PC-3 (cell line): ENCODE measurements at regions not wholly inside any gene's neighbourhood (a gene's known extent, or its start where the extent isn't known, plus 50 kb on each side); places are given as distances from the start of the nearest gene placed in this dataset.

ENCODE experiments used
- ATAC-seq: fragments of 200-7000 bp; cut with Tn5 transposase; 2 replicates; pipeline ENCODE4 v1.9.1; 2020; ENCODE audit warnings: mild to moderate bottlenecking, moderate library complexity
- BruUV-seq: library from RNA; stranded (reverse); fragments of 400-500 nt; replicated peaks from 2 replicates; lab custom pipeline; 2021; lab: Mats Ljungman, UMichigan
- CTCF ChIA-PET: fragments of 300-600 bp; sonication (Branson Sonifier 250); formaldehyde crosslinking; loops from one replicate; lab custom pipeline; 2022; ENCODE audit warnings: antibody characterized with exemption; lab: Charles Lee
- POLR2A ChIA-PET: fragments of 300-600 bp; sonication (Branson Sonifier 250); formaldehyde crosslinking; loops from one replicate; lab custom pipeline; 2022; ENCODE audit warnings: antibody characterized with exemption; ENCODE audit not compliant: unreplicated experiment; lab: Charles Lee
- DNase-seq: peaks from one replicate; pipeline ENCODE4 v3.0.0-alpha.2; 2015
- H2AFZ ChIP-seq: fragments of 300-600 bp; sonication (generic); 2 replicates; pipeline ENCODE4 v1.6.0; 2016; ENCODE audit warnings: antibody characterized with exemption, low read length
- H3F3A ChIP-seq: fragments of 300-600 bp; sonication (generic); one replicate; pipeline ENCODE4 v1.6.0; 2017; ENCODE audit warnings: antibody characterized with exemption, low read length, control low read depth, mild to moderate bottlenecking; ENCODE audit not compliant: unreplicated experiment
- H3K27ac ChIP-seq: fragments of 300-600 bp; sonication (generic); 2 replicates; pipeline ENCODE4 v1.5.1; 2016; ENCODE audit warnings: mild to moderate bottlenecking, low read length
- H3K27me3 ChIP-seq: fragments of 300-600 bp; sonication (generic); 2 replicates; pipeline ENCODE4 v1.6.1; 2016; ENCODE audit warnings: low read length, mixed read lengths
- H3K36me3 ChIP-seq: fragments of 300-600 bp; sonication (generic); 2 replicates; pipeline ENCODE4 v1.6.1; 2016; ENCODE audit warnings: low read depth, mixed run types, low read length, mixed read lengths
- H3K4me1 ChIP-seq: fragments of 300-600 bp; sonication (generic); 2 replicates; pipeline ENCODE4 v1.5.1; 2016; ENCODE audit warnings: low read length; ENCODE audit not compliant: insufficient read depth
- H3K4me2 ChIP-seq: fragments of 300-600 bp; sonication (generic); 2 replicates; pipeline ENCODE4 v1.6.0; 2016; ENCODE audit warnings: low read length
- H3K4me3 ChIP-seq: fragments of 300-600 bp; sonication (generic); 2 replicates; pipeline ENCODE4 v1.5.1; 2016; ENCODE audit warnings: mild to moderate bottlenecking, low read length, mixed read lengths
- H3K79me2 ChIP-seq: fragments of 300-600 bp; sonication (generic); 2 replicates; pipeline ENCODE4 v1.6.1; 2017; ENCODE audit warnings: low read length, mixed read lengths
- H3K9ac ChIP-seq: fragments of 300-600 bp; sonication (generic); 2 replicates; pipeline ENCODE4 v1.6.0; 2016; ENCODE audit warnings: mild to moderate bottlenecking, low read length
- H3K9me2 ChIP-seq: fragments of 300-600 bp; sonication (generic); replicated peaks from 2 replicates; pipeline ENCODE4 v1.6.1; 2016; ENCODE audit warnings: mixed run types, low read length, mixed read lengths
- H3K9me3 ChIP-seq: fragments of 300-600 bp; sonication (generic); 2 replicates; pipeline ENCODE4 v1.6.1; 2016; ENCODE audit warnings: low read length, mixed read lengths
- H4K20me1 ChIP-seq: fragments of 300-600 bp; sonication (generic); 2 replicates; pipeline ENCODE4 v1.6.1; 2016; ENCODE audit warnings: low read length, mixed read lengths
- CTCF ChIP-seq: fragments of 300-600 bp; sonication (generic); conservative IDR thresholded peaks from 2 replicates; pipeline ENCODE4 v1.5.1; 2017; ENCODE audit warnings: antibody characterized with exemption, low read depth, mild to moderate bottlenecking, low read length
- EZH2 ChIP-seq: fragments of 300-600 bp; sonication (generic); IDR thresholded peaks from one replicate; pipeline ENCODE4 v1.6.1; 2017; ENCODE audit warnings: antibody characterized with exemption, mild to moderate bottlenecking, low read length; ENCODE audit not compliant: unreplicated experiment
- EZH2phosphoT487 ChIP-seq: fragments of 300-600 bp; sonication (generic); IDR thresholded peaks from 2 replicates; pipeline ENCODE4 v1.6.1; 2018; ENCODE audit warnings: mild to moderate bottlenecking, antibody characterized with exemption, low read length, borderline replicate concordance
- intact Hi-C: fragments of 100-400 bp; cut with micrococcal nuclease; formaldehyde crosslinking; loops from 2 replicates; pipeline ENCODE4 v1.9.0; 2023

- no peaks in the 10 kb centered on the region for H3K27me3 ChIP-seq
- ChIA-PET POLR2A (no interaction called here), CTCF (no interaction called here)
- H3K9ac ChIP-seq = no peak overlapping the region
- no TSS peak for BruUV-seq
- no peaks in the 10 kb centered on the region for H3K36me3 ChIP-seq
- H3K4me1 ChIP-seq = no peaks in the 10 kb centered on the region
- H3K4me2 ChIP-seq = no peak overlapping the region
- no peak overlapping the region for H3K27ac ChIP-seq
- intact Hi-C loops = no loop called here
- no peak for DNase-seq
- H3K9me2 ChIP-seq = no peaks in the 10 kb centered on the region
- no peak for ATAC-seq
- no peaks in the 10 kb centered on the region for H3K79me2 ChIP-seq
- H4K20me1 ChIP-seq = no peaks in the 10 kb centered on the region
- no peak overlapping the region for H3K4me3 ChIP-seq
- H3F3A ChIP-seq = no peaks in the 10 kb centered on the region
- no peak overlapping the region for H2AFZ ChIP-seq
- no peaks in the 10 kb centered on the region for H3K9me3 ChIP-seq
- TF ChIP-seq CTCF = no peak
- no peak for TF ChIP-seq EZH2phosphoT487
- TF ChIP-seq EZH2 = no peak
Observed at GRCh38 chr6:139547804-139548203, 173.4 kb upstream of the CITED2 start.

- intact Hi-C loops = no loop called here
- Histone ChIP-seq H3K36me3 (no peaks in the 10 kb centered on the region), H3K4me3 (no peak overlapping the region), H4K20me1 (no peaks in the 10 kb centered on the region), H3K4me1 (no peaks in the 10 kb centered on the region), H3K9me2 (no peaks in the 10 kb centered on the region), H3K79me2 (no peaks in the 10 kb centered on the region), H2AFZ (no peak overlapping the region), H3F3A (no peaks in the 10 kb centered on the region), H3K4me2 (no peak overlapping the region), H3K27ac (no peak overlapping the region), H3K9me3 (no peaks in the 10 kb centered on the region), H3K27me3 (no peaks in the 10 kb centered on the region), H3K9ac (no peak overlapping the region)
- BruUV-seq = no TSS peak
- CTCF ChIA-PET = no interaction called here
- DNase-seq (no peak), ATAC-seq (no peak)
- TF ChIP-seq EZH2 = no peak
- TF ChIP-seq EZH2phosphoT487 = no peak
- no peak for TF ChIP-seq CTCF
- POLR2A ChIA-PET = no interaction called here
Observed at GRCh38 chr6:139547122-139547776, 172.8 kb upstream of the CITED2 start.

- H3K27me3 ChIP-seq = no peaks in the 10 kb centered on the region
- no peaks in the 10 kb centered on the region for H3K9me2 ChIP-seq
- H2AFZ ChIP-seq = no peak overlapping the region
- DNase-seq (no peak), ATAC-seq (no peak)
- TF ChIP-seq EZH2phosphoT487 = no peak
- H3K4me2 ChIP-seq = no peak overlapping the region
- H3F3A ChIP-seq = no peaks in the 10 kb centered on the region
- no peaks in the 10 kb centered on the region for H3K4me1 ChIP-seq
- no peak overlapping the region for H3K4me3 ChIP-seq
- CTCF ChIA-PET = no interaction called here
- no TSS peak for BruUV-seq
- no peaks in the 10 kb centered on the region for H3K9me3 ChIP-seq
- intact Hi-C loops = no loop called here
- H3K9ac ChIP-seq = no peak overlapping the region
- no peaks in the 10 kb centered on the region for H3K36me3 ChIP-seq
- POLR2A ChIA-PET = no interaction called here
- no peaks in the 10 kb centered on the region for H4K20me1 ChIP-seq
- H3K79me2 ChIP-seq = no peaks in the 10 kb centered on the region
- H3K27ac ChIP-seq = no peak overlapping the region
Observed at GRCh38 chr6:139546106-139546472, 171.6 kb upstream of the CITED2 start.
